PC-3 (cell line): ENCODE measurements at regions not wholly inside any gene's neighbourhood (a gene's known extent, or its start where the extent isn't known, plus 50 kb on each side); places are given as distances from the start of the nearest gene placed in this dataset.

Source experiments
- ATAC-seq: fragments of 200-7000 bp; cut with Tn5 transposase; 2 replicates; pipeline ENCODE4 v1.9.1; 2020; ENCODE audit warnings: mild to moderate bottlenecking, moderate library complexity
- BruUV-seq: library from RNA; stranded (reverse); fragments of 400-500 nt; replicated peaks from 2 replicates; lab custom pipeline; 2021; lab: Mats Ljungman, UMichigan
- CTCF ChIA-PET: fragments of 300-600 bp; sonication (Branson Sonifier 250); formaldehyde crosslinking; loops from one replicate; lab custom pipeline; 2022; ENCODE audit warnings: antibody characterized with exemption; lab: Charles Lee
- POLR2A ChIA-PET: fragments of 300-600 bp; sonication (Branson Sonifier 250); formaldehyde crosslinking; loops from one replicate; lab custom pipeline; 2022; ENCODE audit warnings: antibody characterized with exemption; ENCODE audit not compliant: unreplicated experiment; lab: Charles Lee
- DNase-seq: peaks from one replicate; pipeline ENCODE4 v3.0.0-alpha.2; 2015
- H2AFZ ChIP-seq: fragments of 300-600 bp; sonication (generic); 2 replicates; pipeline ENCODE4 v1.6.0; 2016; ENCODE audit warnings: antibody characterized with exemption, low read length
- H3F3A ChIP-seq: fragments of 300-600 bp; sonication (generic); one replicate; pipeline ENCODE4 v1.6.0; 2017; ENCODE audit warnings: antibody characterized with exemption, low read length, control low read depth, mild to moderate bottlenecking; ENCODE audit not compliant: unreplicated experiment
- H3K27ac ChIP-seq: fragments of 300-600 bp; sonication (generic); 2 replicates; pipeline ENCODE4 v1.5.1; 2016; ENCODE audit warnings: mild to moderate bottlenecking, low read length
- H3K27me3 ChIP-seq: fragments of 300-600 bp; sonication (generic); 2 replicates; pipeline ENCODE4 v1.6.1; 2016; ENCODE audit warnings: low read length, mixed read lengths
- H3K36me3 ChIP-seq: fragments of 300-600 bp; sonication (generic); 2 replicates; pipeline ENCODE4 v1.6.1; 2016; ENCODE audit warnings: low read depth, mixed run types, low read length, mixed read lengths
- H3K4me1 ChIP-seq: fragments of 300-600 bp; sonication (generic); 2 replicates; pipeline ENCODE4 v1.5.1; 2016; ENCODE audit warnings: low read length; ENCODE audit not compliant: insufficient read depth
- H3K4me2 ChIP-seq: fragments of 300-600 bp; sonication (generic); 2 replicates; pipeline ENCODE4 v1.6.0; 2016; ENCODE audit warnings: low read length
- H3K4me3 ChIP-seq: fragments of 300-600 bp; sonication (generic); 2 replicates; pipeline ENCODE4 v1.5.1; 2016; ENCODE audit warnings: mild to moderate bottlenecking, low read length, mixed read lengths
- H3K79me2 ChIP-seq: fragments of 300-600 bp; sonication (generic); 2 replicates; pipeline ENCODE4 v1.6.1; 2017; ENCODE audit warnings: low read length, mixed read lengths
- H3K9ac ChIP-seq: fragments of 300-600 bp; sonication (generic); 2 replicates; pipeline ENCODE4 v1.6.0; 2016; ENCODE audit warnings: mild to moderate bottlenecking, low read length
- H3K9me2 ChIP-seq: fragments of 300-600 bp; sonication (generic); replicated peaks from 2 replicates; pipeline ENCODE4 v1.6.1; 2016; ENCODE audit warnings: mixed run types, low read length, mixed read lengths
- H3K9me3 ChIP-seq: fragments of 300-600 bp; sonication (generic); 2 replicates; pipeline ENCODE4 v1.6.1; 2016; ENCODE audit warnings: low read length, mixed read lengths
- H4K20me1 ChIP-seq: fragments of 300-600 bp; sonication (generic); 2 replicates; pipeline ENCODE4 v1.6.1; 2016; ENCODE audit warnings: low read length, mixed read lengths
- EZH2 ChIP-seq: fragments of 300-600 bp; sonication (generic); IDR thresholded peaks from one replicate; pipeline ENCODE4 v1.6.1; 2017; ENCODE audit warnings: antibody characterized with exemption, mild to moderate bottlenecking, low read length; ENCODE audit not compliant: unreplicated experiment
- EZH2phosphoT487 ChIP-seq: fragments of 300-600 bp; sonication (generic); IDR thresholded peaks from 2 replicates; pipeline ENCODE4 v1.6.1; 2018; ENCODE audit warnings: mild to moderate bottlenecking, antibody characterized with exemption, low read length, borderline replicate concordance
- intact Hi-C: fragments of 100-400 bp; cut with micrococcal nuclease; formaldehyde crosslinking; loops from 2 replicates; pipeline ENCODE4 v1.9.0; 2023
- TF ChIP-seq, protein P1 (sequence below): fragments of 300-600 bp; sonication (generic); conservative IDR thresholded peaks from 2 replicates; pipeline ENCODE4 v1.5.1; 2017; ENCODE audit warnings: antibody characterized with exemption, low read depth, mild to moderate bottlenecking, low read length

DNA sequence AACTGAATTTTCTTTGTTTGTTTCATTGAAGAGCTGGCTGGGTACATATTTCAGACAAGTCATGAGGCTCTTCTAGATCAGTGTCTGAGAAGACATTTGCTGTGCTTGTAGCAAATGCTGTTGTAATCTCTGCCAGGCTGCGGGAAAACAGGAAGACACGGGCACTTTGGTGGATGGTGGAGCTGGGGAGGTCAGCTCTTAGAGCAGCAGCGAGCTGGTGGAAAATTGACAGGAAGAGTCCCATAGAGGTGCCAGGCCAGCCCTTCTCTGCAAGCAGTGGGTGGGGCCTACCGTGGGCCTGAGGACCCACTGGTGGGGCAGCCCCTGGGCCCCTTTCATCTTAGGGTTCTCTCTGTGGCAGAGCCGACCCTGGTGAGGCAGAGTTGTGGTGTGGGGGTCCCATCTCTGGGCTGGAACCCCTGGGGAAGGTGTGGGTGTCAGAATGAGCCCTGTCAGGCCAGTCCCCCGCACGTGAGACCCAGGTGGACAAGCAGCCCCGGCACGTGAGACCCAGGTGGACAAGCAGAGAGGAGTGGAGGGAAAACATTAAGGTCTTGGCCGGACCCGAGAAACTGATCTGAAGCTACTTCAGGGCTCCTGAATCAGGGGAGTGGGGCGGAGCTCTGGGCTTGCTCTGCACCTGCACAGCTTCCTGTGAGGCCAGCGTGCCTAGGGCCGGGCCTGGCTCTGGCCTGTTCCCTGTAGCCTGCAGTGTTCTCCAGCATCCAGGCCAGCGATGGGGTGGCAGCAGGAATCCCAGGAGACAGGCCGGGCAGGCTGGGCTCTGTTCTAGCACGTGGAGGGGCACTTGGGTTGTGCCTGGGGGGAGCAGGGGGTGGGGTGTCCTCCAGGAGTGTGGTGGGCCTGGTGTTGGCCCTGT lies 273.5 kb upstream of the HDAC4 start:
- Histone ChIP-seq H3K4me1 (no peaks in the 10 kb centered on the region), H3K4me3 (no peak overlapping the region), H3K27me3 (peaks cover 50% of the 10 kb centered on the region), H3K9me3 (no peaks in the 10 kb centered on the region), H3K9me2 (no peaks in the 10 kb centered on the region), H3K4me2 (no peak overlapping the region), H3K36me3 (no peaks in the 10 kb centered on the region), H3F3A (no peaks in the 10 kb centered on the region), H2AFZ (no peak overlapping the region), H3K27ac (no peak overlapping the region), H4K20me1 (no peaks in the 10 kb centered on the region), H3K9ac (no peak overlapping the region), H3K79me2 (no peaks in the 10 kb centered on the region)
- ATAC-seq (no peak), DNase-seq (no peak)
- ChIA-PET CTCF (no interaction called here), POLR2A (no interaction called here)
- no TSS peak for BruUV-seq
- TF ChIP-seq, protein P1, sequence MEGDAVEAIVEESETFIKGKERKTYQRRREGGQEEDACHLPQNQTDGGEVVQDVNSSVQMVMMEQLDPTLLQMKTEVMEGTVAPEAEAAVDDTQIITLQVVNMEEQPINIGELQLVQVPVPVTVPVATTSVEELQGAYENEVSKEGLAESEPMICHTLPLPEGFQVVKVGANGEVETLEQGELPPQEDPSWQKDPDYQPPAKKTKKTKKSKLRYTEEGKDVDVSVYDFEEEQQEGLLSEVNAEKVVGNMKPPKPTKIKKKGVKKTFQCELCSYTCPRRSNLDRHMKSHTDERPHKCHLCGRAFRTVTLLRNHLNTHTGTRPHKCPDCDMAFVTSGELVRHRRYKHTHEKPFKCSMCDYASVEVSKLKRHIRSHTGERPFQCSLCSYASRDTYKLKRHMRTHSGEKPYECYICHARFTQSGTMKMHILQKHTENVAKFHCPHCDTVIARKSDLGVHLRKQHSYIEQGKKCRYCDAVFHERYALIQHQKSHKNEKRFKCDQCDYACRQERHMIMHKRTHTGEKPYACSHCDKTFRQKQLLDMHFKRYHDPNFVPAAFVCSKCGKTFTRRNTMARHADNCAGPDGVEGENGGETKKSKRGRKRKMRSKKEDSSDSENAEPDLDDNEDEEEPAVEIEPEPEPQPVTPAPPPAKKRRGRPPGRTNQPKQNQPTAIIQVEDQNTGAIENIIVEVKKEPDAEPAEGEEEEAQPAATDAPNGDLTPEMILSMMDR, result no peak
- TF ChIP-seq EZH2phosphoT487 (no peak), EZH2 (no peak)
- intact Hi-C loops, result no loop called here

DNA sequence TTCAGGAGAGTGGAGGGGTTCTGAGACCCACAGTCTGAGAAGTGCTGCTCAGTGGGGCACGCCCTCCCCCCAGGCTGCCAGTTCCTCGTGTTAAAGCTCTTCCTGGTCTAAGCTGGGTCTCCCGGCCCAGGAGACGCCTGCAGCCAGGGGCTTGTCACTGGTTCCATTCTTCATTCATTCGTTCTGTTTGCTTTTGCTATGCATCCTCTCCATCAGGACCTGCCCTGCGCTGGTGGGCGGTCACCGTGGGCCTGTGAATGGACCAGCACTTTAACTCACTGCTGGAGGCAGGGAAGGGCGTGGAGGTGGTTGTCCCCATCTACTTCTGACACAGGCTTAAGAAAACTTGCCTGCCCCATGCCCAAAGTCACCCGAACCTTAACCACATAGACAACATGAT lies 272.8 kb upstream of the HDAC4 start:
- H3F3A ChIP-seq, result no peaks in the 10 kb centered on the region
- H3K4me1 ChIP-seq, result no peaks in the 10 kb centered on the region
- ChIA-PET CTCF (no interaction called here), POLR2A (no interaction called here)
- intact Hi-C loops, result no loop called here
- no peaks in the 10 kb centered on the region for H3K79me2 ChIP-seq
- no peaks in the 10 kb centered on the region for H4K20me1 ChIP-seq
- BruUV-seq, result no TSS peak
- no peaks in the 10 kb centered on the region for H3K36me3 ChIP-seq
- no peaks in the 10 kb centered on the region for H3K9me2 ChIP-seq
- no peak overlapping the region for H2AFZ ChIP-seq
- no peak overlapping the region for H3K9ac ChIP-seq
- ATAC-seq (no peak), DNase-seq (no peak)
- peaks cover 50% of the 10 kb centered on the region for H3K27me3 ChIP-seq
- H3K9me3 ChIP-seq, result no peaks in the 10 kb centered on the region
- no peak overlapping the region for H3K4me3 ChIP-seq
- H3K4me2 ChIP-seq, result no peak overlapping the region
- TF ChIP-seq, protein P1, result no peak
- TF ChIP-seq EZH2 (no peak), EZH2phosphoT487 (no peak)
- H3K27ac ChIP-seq, result no peak overlapping the region
